ENCODE measurements at regions not wholly inside any gene's neighbourhood (a gene's known extent, or its start where the extent isn't known, plus 50 kb on each side); places are given as distances from the start of the nearest gene placed in this dataset.

DNA sequence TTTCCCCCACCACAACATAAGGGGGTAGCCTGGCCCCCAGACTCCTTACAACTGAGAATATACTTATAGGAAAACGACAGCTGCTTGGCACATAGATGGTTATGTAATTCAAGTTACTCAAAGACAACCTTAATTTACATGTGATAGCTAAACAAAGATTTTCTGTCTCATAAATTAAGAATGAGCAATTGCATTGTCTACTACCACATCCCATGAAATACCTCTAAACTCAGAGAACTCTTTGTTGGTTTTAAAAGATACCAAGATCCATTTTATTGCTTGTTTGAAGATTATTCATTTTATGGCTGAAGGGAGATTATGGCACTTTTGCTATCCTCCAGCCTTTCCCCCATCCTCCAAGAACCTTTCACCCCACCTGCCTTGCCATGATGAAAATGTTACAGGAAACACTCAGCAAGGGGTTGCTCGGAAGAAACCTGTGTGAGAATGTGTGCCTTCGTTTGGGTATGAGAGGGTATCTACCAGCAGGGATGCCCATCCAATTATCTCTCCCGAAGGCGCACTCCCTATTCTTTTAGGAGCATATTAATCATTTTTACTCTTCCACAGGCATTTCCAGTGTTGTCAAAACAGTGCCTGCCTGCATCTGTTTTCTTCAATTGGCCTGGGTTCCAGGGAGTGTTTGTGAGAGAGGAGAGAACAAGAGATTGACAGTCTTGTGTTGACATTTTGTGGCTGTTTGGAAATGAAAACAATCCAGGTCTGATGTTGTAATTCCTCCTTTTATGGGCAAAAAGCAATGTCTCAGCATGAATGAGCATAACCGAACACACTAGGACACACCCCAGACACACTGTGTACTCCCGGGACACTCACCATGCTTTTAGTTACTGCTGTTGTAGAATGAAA lies 208.0 kb upstream of the ANKRD55 start:
- Histone ChIP-seq H3K27ac (no peak overlapping the region), H3K27me3 (no peaks in the 10 kb centered on the region), H3K9me3 (no peaks in the 10 kb centered on the region), H3K4me3 (no peak overlapping the region), H3K36me3 (no peaks in the 10 kb centered on the region), H3K4me1 (no peaks in the 10 kb centered on the region)
- intact Hi-C loops (cut with DNase I), result no loop called here
- ATAC-seq (peak; percentile 83), DNase-seq (no peak)
- TF ChIP-seq, protein P1, sequence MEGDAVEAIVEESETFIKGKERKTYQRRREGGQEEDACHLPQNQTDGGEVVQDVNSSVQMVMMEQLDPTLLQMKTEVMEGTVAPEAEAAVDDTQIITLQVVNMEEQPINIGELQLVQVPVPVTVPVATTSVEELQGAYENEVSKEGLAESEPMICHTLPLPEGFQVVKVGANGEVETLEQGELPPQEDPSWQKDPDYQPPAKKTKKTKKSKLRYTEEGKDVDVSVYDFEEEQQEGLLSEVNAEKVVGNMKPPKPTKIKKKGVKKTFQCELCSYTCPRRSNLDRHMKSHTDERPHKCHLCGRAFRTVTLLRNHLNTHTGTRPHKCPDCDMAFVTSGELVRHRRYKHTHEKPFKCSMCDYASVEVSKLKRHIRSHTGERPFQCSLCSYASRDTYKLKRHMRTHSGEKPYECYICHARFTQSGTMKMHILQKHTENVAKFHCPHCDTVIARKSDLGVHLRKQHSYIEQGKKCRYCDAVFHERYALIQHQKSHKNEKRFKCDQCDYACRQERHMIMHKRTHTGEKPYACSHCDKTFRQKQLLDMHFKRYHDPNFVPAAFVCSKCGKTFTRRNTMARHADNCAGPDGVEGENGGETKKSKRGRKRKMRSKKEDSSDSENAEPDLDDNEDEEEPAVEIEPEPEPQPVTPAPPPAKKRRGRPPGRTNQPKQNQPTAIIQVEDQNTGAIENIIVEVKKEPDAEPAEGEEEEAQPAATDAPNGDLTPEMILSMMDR (IDR thresholded peaks at IDR 0.05), result no peak

DNA sequence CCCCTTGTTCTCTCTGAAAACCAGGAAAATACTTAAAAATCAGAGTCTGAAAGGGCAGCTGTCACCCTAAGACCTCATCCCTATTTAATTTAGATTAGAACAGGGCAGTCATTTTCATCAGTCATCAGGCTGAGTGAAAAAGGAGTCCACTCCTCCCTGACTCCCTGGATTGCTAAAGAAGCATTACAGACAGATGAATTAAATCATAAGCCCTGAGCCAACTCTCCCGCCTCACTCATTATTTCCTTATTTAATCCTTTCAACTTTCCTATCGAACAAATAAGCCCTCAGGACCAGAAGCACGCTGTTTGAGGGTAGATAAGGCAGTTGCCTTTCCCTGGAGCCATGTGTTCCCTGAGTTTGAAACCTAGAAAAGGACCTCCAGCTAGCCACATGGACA lies 201.9 kb upstream of the ANKRD55 start:
- H3K9me3 ChIP-seq, result no peaks in the 10 kb centered on the region
- ATAC-seq (no peak), DNase-seq (no peak)
- no peak overlapping the region for H3K27ac ChIP-seq
- intact Hi-C loops (cut with DNase I), result no loop called here
- no peaks in the 10 kb centered on the region for H3K27me3 ChIP-seq
- H3K36me3 ChIP-seq, result no peaks in the 10 kb centered on the region
- no peak overlapping the region for H3K4me3 ChIP-seq
- TF ChIP-seq, protein P1 (IDR thresholded peaks at IDR 0.05), result no peak
- no peaks in the 10 kb centered on the region for H3K4me1 ChIP-seq

DNA sequence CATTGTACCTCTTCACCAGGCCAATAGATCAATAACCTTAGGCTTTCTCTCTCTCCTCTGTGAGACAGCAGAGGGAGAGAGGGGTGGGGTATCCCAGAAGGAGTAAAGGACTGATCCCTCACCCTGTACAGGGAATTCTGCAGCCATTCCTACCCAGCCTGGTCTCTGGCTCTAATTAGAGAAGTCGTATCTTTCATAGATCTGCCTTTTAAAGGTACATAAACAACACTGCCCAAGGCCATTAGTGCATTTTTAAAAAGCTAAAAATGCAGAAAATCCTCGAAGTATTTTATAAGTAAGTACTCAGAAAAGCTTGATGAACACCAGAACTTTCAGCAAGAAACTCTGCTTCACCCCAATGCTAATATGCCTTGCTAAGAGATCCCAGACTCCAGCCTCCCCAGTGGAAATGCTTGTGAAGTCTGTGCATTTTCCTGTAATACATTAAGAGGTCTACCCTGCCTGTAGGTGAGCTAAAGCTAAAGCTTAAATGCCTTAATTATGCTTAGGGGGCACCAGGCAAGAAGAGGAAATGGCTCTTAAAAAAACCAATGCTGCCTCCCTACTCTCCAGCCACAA lies 200.0 kb upstream of the ANKRD55 start:
- H3K36me3 ChIP-seq, result no peaks in the 10 kb centered on the region
- no peaks in the 10 kb centered on the region for H3K27me3 ChIP-seq
- no peaks in the 10 kb centered on the region for H3K9me3 ChIP-seq
- no peak overlapping the region for H3K4me3 ChIP-seq
- no peak for ATAC-seq
- TF ChIP-seq, protein P1 (IDR thresholded peaks at IDR 0.05), result no peak
- DNase-seq, result no peak
- H3K27ac ChIP-seq, result no peak overlapping the region
- no peaks in the 10 kb centered on the region for H3K4me1 ChIP-seq
- intact Hi-C loops (cut with DNase I), result no loop called here

DNA sequence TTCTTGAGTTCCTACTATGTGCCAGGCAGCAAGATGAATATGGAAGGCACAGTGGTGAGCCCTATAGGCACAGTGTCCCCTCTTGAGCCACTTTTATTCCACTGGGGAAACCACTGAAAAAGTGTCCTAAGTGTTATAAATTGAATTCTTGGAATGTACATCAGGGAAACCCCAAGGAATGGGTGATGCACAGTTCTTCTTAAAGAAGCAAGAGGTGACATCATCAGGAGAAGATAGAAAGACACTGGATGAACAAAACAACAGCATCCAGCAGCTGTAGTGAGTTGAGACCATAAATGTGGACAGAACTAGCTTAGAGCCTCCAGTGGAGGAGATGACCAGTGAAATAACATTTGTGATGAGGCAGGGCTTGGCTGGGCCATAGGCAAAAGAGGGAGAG lies 199.2 kb upstream of the ANKRD55 start:
- Histone ChIP-seq H3K9me3 (no peaks in the 10 kb centered on the region), H3K27ac (no peak overlapping the region), H3K4me1 (no peaks in the 10 kb centered on the region), H3K36me3 (no peaks in the 10 kb centered on the region), H3K27me3 (no peaks in the 10 kb centered on the region), H3K4me3 (no peak overlapping the region)
- TF ChIP-seq, protein P1 (IDR thresholded peaks at IDR 0.05), result no peak
- ATAC-seq, result no peak
- intact Hi-C loops (cut with DNase I), result no loop called here
- DNase-seq, result no peak

DNA sequence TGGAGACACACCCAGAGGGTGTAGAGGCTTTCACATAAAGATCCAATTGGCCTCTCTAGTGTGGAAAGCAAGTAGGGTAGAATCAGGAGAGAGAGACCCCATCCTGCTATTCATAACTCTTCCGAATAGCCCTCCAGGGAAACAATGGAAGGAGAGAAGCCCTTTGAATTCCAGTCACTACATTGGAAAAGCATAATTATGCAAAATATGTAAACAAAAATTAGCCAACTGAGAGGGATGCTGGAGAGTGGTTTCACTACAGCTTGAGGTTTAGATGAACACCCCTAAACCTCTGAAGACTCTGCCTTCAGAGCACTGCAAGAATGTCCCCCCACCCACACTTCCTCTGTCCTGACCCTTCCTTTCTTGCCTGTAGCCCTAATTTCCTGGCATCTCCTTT lies 197.3 kb upstream of the ANKRD55 start:
- intact Hi-C loops (cut with DNase I), result no loop called here
- ATAC-seq, result no peak

More for the DNA sequence above, 197.3 kb upstream of the ANKRD55 start:
- H3K27me3 ChIP-seq, result no peaks in the 10 kb centered on the region
- no peaks in the 10 kb centered on the region for H3K4me1 ChIP-seq
- H3K27ac ChIP-seq, result no peak overlapping the region
- no peaks in the 10 kb centered on the region for H3K36me3 ChIP-seq
- TF ChIP-seq, protein P1 (IDR thresholded peaks at IDR 0.05), result no peak
- no peak overlapping the region for H3K4me3 ChIP-seq
- DNase-seq, result no peak
- no peaks in the 10 kb centered on the region for H3K9me3 ChIP-seq

Data from upper lobe of right lung (tissue), 1 donor.